ENCODE measurements at regions not wholly inside any gene's neighbourhood (a gene's known extent, or its start where the extent isn't known, plus 50 kb on each side); places are given as distances from the start of the nearest gene placed in this dataset.

- DNase-seq: peak; percentile 33
Measured at GRCh38 chr18:34978953-34979608, 62.1 kb upstream of the MAPRE2 start.

DNA sequence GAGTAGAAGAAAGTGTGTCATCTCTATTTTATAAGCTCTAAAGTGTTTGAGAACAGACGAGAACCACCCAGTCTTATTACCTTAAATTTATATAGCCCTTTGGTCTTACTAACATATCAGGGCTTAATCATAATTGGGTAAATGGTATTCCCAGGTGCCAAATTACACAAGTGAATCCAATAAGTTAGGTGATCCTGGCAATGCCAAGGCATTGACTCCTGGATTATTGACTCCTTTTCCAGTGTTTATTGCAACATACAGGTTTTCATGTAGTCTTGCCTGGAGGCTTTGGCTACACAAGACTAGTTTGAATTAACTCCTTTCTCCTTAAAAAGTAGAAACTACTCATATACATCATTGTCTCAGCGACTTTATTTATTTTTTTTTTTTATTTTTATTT is 59.7 kb upstream of the MAPRE2 start:
- DNase-seq: no peak

- DNase-seq: no peak
Measured at GRCh38 chr18:34985963-34986362, 55.2 kb upstream of the MAPRE2 start.

GRCh38 chr18:34990597-34990996 is 50.6 kb upstream of the MAPRE2 start:
- DNase-seq: no peak

DNA sequence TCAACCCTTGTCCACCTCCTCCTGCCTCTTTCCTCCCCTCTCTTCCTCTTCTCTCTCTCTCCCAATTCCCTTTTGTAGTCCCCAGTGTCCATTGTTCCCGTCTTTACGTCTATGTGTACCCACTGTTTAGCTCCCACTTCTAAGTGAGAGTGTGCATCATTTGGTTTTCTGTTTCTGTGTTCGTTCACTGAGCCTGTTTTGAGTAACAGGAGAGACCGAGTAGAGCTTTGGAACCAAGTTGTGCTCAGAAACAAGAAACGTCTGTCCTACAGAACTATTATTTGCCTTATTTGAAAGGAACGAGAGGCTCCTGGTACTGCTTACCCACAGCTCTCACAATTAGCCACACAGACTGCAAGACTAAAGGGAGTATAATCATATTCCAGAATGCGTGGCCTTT is 50.1 kb upstream of the MAPRE2 start:
- DNase-seq: no peak

All from T-helper 9 cell (primary cell).